ENCODE measurements at regions not wholly inside any gene's neighbourhood (a gene's known extent, or its start where the extent isn't known, plus 50 kb on each side); places are given as distances from the start of the nearest gene placed in this dataset.

DNA sequence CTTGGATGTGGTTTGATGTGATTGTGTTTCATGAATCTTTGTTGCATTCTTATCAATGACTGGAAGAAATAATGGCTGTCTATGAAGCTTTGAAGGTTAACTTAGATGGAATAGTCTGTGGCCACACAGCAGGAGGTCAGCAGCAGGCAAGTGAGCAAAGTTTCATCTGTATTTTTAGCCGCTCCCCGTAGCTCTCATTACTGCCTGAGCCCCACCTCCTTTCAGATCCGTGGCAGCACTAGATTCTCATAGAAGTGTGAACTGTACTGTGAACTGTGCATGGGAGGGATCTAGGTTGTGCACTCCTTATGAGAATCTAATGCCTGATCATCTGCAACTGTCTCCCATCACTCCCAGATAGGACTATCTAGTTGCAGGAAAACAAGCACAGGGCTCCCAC, 660.2 kb downstream of the EPHA7 start:
- H2AFZ ChIP-seq (ENCODE audit: low read depth, low read length), result no peak overlapping the region
- H4K20me1 ChIP-seq (ENCODE audit: insufficient read depth, low read length), result no peaks in the 10 kb centered on the region
- H3K79me2 ChIP-seq (ENCODE audit: low read length), result no peaks in the 10 kb centered on the region
- H3K27ac ChIP-seq (ENCODE audit: low read length), result no peak overlapping the region
- no peak overlapping the region for H3K4me2 ChIP-seq (ENCODE audit: low read length)
- no peak overlapping the region for H3K9ac ChIP-seq (ENCODE audit: low read length)
- no peaks in the 10 kb centered on the region for H3K9me3 ChIP-seq (ENCODE audit: insufficient read depth, low read length)
- H3K27me3 ChIP-seq (ENCODE audit: low read depth, low read length), result no peaks in the 10 kb centered on the region
- H3K4me3 ChIP-seq (ENCODE audit: low read length), result no peak overlapping the region
- TF ChIP-seq, protein P1, sequence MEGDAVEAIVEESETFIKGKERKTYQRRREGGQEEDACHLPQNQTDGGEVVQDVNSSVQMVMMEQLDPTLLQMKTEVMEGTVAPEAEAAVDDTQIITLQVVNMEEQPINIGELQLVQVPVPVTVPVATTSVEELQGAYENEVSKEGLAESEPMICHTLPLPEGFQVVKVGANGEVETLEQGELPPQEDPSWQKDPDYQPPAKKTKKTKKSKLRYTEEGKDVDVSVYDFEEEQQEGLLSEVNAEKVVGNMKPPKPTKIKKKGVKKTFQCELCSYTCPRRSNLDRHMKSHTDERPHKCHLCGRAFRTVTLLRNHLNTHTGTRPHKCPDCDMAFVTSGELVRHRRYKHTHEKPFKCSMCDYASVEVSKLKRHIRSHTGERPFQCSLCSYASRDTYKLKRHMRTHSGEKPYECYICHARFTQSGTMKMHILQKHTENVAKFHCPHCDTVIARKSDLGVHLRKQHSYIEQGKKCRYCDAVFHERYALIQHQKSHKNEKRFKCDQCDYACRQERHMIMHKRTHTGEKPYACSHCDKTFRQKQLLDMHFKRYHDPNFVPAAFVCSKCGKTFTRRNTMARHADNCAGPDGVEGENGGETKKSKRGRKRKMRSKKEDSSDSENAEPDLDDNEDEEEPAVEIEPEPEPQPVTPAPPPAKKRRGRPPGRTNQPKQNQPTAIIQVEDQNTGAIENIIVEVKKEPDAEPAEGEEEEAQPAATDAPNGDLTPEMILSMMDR (IDR thresholded peaks at IDR 0.05; ENCODE audit: low read depth, low read length), result no peak
- TF ChIP-seq EZH2phosphoT487 (IDR thresholded peaks at IDR 0.05; ENCODE audit: low read depth), result no peak
- H3K36me3 ChIP-seq (replicated peaks; ENCODE audit: low read depth, low read length), result no peaks in the 10 kb centered on the region
- H3K4me1 ChIP-seq (ENCODE audit: low read length), result no peaks in the 10 kb centered on the region

DNA sequence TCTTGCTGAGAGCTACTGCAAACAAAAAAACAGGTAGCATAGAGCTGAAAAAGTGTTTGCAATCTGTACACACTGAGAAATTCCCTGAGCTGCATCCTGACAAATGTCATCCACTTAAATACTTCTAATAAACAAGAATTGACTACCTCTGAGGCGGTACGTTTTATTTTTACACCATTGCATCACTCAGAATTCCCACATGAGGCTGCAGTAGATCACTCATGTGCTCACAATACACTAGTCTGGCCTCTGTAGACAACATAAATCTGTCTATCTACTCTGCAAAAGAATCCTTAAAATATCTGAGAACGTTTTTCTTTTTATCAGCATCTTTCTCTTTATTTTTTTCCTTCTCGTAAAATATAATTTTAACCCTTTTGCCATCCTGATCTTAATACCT, 661.4 kb downstream of the EPHA7 start:
- H3K9me3 ChIP-seq (ENCODE audit: insufficient read depth, low read length), result no peaks in the 10 kb centered on the region
- no peaks in the 10 kb centered on the region for H3K36me3 ChIP-seq (replicated peaks; ENCODE audit: low read depth, low read length)
- no peak for TF ChIP-seq EZH2phosphoT487 (IDR thresholded peaks at IDR 0.05; ENCODE audit: low read depth)
- TF ChIP-seq, protein P1 (IDR thresholded peaks at IDR 0.05; ENCODE audit: low read depth, low read length), result no peak
- H3K9ac ChIP-seq (ENCODE audit: low read length), result no peak overlapping the region
- H2AFZ ChIP-seq (ENCODE audit: low read depth, low read length), result no peak overlapping the region
- H3K79me2 ChIP-seq (ENCODE audit: low read length), result no peaks in the 10 kb centered on the region
- H3K4me3 ChIP-seq (ENCODE audit: low read length), result no peak overlapping the region
- H3K4me1 ChIP-seq (ENCODE audit: low read length), result no peaks in the 10 kb centered on the region
- H3K4me2 ChIP-seq (ENCODE audit: low read length), result no peak overlapping the region
- H3K27me3 ChIP-seq (ENCODE audit: low read depth, low read length), result no peaks in the 10 kb centered on the region
- H4K20me1 ChIP-seq (ENCODE audit: insufficient read depth, low read length), result no peaks in the 10 kb centered on the region
- no peak overlapping the region for H3K27ac ChIP-seq (ENCODE audit: low read length)

- H3K9ac ChIP-seq (ENCODE audit: low read length), result no peak overlapping the region
- no peak overlapping the region for H3K4me3 ChIP-seq (ENCODE audit: low read length)
- no peaks in the 10 kb centered on the region for H4K20me1 ChIP-seq (ENCODE audit: insufficient read depth, low read length)
- H3K4me2 ChIP-seq (ENCODE audit: low read length), result no peak overlapping the region
- H3K36me3 ChIP-seq (replicated peaks; ENCODE audit: low read depth, low read length), result no peaks in the 10 kb centered on the region
- no peak overlapping the region for H3K27ac ChIP-seq (ENCODE audit: low read length)
- H2AFZ ChIP-seq (ENCODE audit: low read depth, low read length), result no peak overlapping the region
- H3K27me3 ChIP-seq (ENCODE audit: low read depth, low read length), result no peaks in the 10 kb centered on the region
- no peaks in the 10 kb centered on the region for H3K79me2 ChIP-seq (ENCODE audit: low read length)
- H3K4me1 ChIP-seq (ENCODE audit: low read length), result no peaks in the 10 kb centered on the region
- TF ChIP-seq, protein P1 (IDR thresholded peaks at IDR 0.05; ENCODE audit: low read depth, low read length), result no peak
- no peak for TF ChIP-seq EZH2phosphoT487 (IDR thresholded peaks at IDR 0.05; ENCODE audit: low read depth)
- H3K9me3 ChIP-seq (ENCODE audit: insufficient read depth, low read length), result no peaks in the 10 kb centered on the region
These were observed 662.4 kb downstream of the EPHA7 start for GRCh38 chr6:92756912-92757311.

GRCh38 chr6:92753956-92754355, 665.4 kb downstream of the EPHA7 start:
- TF ChIP-seq EZH2phosphoT487 (IDR thresholded peaks at IDR 0.05; ENCODE audit: low read depth), result no peak
- TF ChIP-seq, protein P1 (IDR thresholded peaks at IDR 0.05; ENCODE audit: low read depth, low read length), result no peak
- Histone ChIP-seq H3K79me2 (ENCODE audit: low read length) (no peaks in the 10 kb centered on the region), H3K4me3 (ENCODE audit: low read length) (no peak overlapping the region), H3K4me2 (ENCODE audit: low read length) (no peak overlapping the region), H2AFZ (ENCODE audit: low read depth, low read length) (no peak overlapping the region), H3K4me1 (ENCODE audit: low read length) (no peaks in the 10 kb centered on the region), H3K9me3 (ENCODE audit: insufficient read depth, low read length) (no peaks in the 10 kb centered on the region), H3K36me3 (replicated peaks; ENCODE audit: low read depth, low read length) (no peaks in the 10 kb centered on the region), H3K27ac (ENCODE audit: low read length) (no peak overlapping the region), H3K9ac (ENCODE audit: low read length) (no peak overlapping the region), H3K27me3 (ENCODE audit: low read depth, low read length) (no peaks in the 10 kb centered on the region), H4K20me1 (ENCODE audit: insufficient read depth, low read length) (no peaks in the 10 kb centered on the region)

All from OCI-LY3 (cell line).